C4-2B (cell line): ENCODE measurements at regions not wholly inside any gene's neighbourhood (a gene's known extent, or its start where the extent isn't known, plus 50 kb on each side); places are given as distances from the start of the nearest gene placed in this dataset.

ENCODE experiments used
- CTCF ChIP-seq: fragments of 450-650 bp; conservative IDR thresholded peaks from 2 replicates; pipeline ENCODE4 v1.5.1; 2017; ENCODE audit warnings: mild to moderate bottlenecking
- ZFX ChIP-seq: fragments of 450-650 bp; IDR thresholded peaks from 2 replicates; pipeline ENCODE4 v1.6.1; 2017

GRCh38 chr15:95595759-95596158, 734.7 kb upstream of the NR2F2 start:
- no peak for TF ChIP-seq CTCF
- TF ChIP-seq ZFX: no peak
